ENCODE measurements at regions not wholly inside any gene's neighbourhood (a gene's known extent, or its start where the extent isn't known, plus 50 kb on each side); places are given as distances from the start of the nearest gene placed in this dataset.

- no peak overlapping the region for H3K9ac ChIP-seq (ENCODE audit: insufficient read depth, low read depth, low read length)
- TF ChIP-seq ZNF251 (CRISPR knock-in tag; IDR thresholded peaks at IDR 0.05) (no peak), MYC (CRISPR knock-in tag; IDR thresholded peaks at IDR 0.05; ENCODE audit: borderline replicate concordance) (no peak), ZNF280B (CRISPR knock-in tag; IDR thresholded peaks at IDR 0.05; ENCODE audit: borderline replicate concordance) (no peak), HNF4A (CRISPR knock-in tag; IDR thresholded peaks at IDR 0.05) (no peak), TARDBP (CRISPR knock-in tag; IDR thresholded peaks at IDR 0.05) (no peak)
- no peak overlapping the region for H2AFZ ChIP-seq (ENCODE audit: low read length)
- intact Hi-C loops (cut with micrococcal nuclease; ENCODE audit: unreplicated experiment) (no loop called here), in situ Hi-C loops (cut with HindIII; ENCODE audit: extremely low pct_ligation_motif_present, low pct_unique_long_range_greater_than_20kb) (no loop called here)
- no peaks in the 10 kb centered on the region for H4K20me1 ChIP-seq (ENCODE audit: insufficient read depth, low read length)
- BruUV-seq (replicated peaks) = no TSS peak
- no peaks in the 10 kb centered on the region for H3K4me1 ChIP-seq (ENCODE audit: insufficient read depth, low read length)
- ChIA-PET POLR2A (no interaction called here), CTCF (ENCODE audit: low intra/inter-chr PET ratio, low total read pairs) (no interaction called here)
- peaks cover 14% of the 10 kb centered on the region; the same call in 1 of the 2 replicates for H3K9me3 ChIP-seq (ENCODE audit: low read length)
- H3K4me3 ChIP-seq (replicated peaks in 1 of 3; ENCODE audit: insufficient read depth in 1 of 3, low read depth in 2 of 3, low read length in 3 of 3) = no peak overlapping the region
- H3K27ac ChIP-seq (ENCODE audit: extremely low read length, insufficient read depth, low read length) = no peak overlapping the region
- DNase-seq (ENCODE audit: low spot score) (no peak), ATAC-seq (no peak), FAIRE-seq (no peak)
- WGBS (ENCODE audit: low lambda C conversion rate) = 47% methylated on average over 3 of the region's 3 CpGs
- H3K27me3 ChIP-seq (ENCODE audit: control insufficient read depth in 1 of 2, insufficient read depth in 2 of 2, low read length in 2 of 2) = no peaks in the 10 kb centered on the region; a peak in 1 of 5 replicates
- H3K4me2 ChIP-seq (ENCODE audit: low read depth, low read length) = no peak overlapping the region
- H3K79me2 ChIP-seq (ENCODE audit: insufficient read depth, low read length) = no peaks in the 10 kb centered on the region
- H3K36me3 ChIP-seq (replicated peaks in 1 of 2; ENCODE audit: control insufficient read depth in 1 of 2, insufficient read depth in 2 of 2, low read length in 2 of 2) = no peaks in the 10 kb centered on the region
Measured at GRCh38 chr11:121801394-121801748, 314.6 kb downstream of the BLID start.

GRCh38 chr11:121800731-121801393 is 315.2 kb downstream of the BLID start:
- no TSS peak for BruUV-seq (replicated peaks)
- in situ Hi-C loops (cut with HindIII; ENCODE audit: extremely low pct_ligation_motif_present, low pct_unique_long_range_greater_than_20kb) (no loop called here), intact Hi-C loops (cut with micrococcal nuclease; ENCODE audit: unreplicated experiment) (no loop called here)

More at GRCh38 chr11:121800731-121801393, 315.2 kb downstream of the BLID start:
- Histone ChIP-seq H3K27ac (ENCODE audit: extremely low read length, insufficient read depth, low read length) (no peak overlapping the region), H3K79me2 (ENCODE audit: insufficient read depth, low read length) (no peaks in the 10 kb centered on the region), H3K4me1 (ENCODE audit: insufficient read depth, low read length) (no peaks in the 10 kb centered on the region), H4K20me1 (ENCODE audit: insufficient read depth, low read length) (no peaks in the 10 kb centered on the region), H3K4me2 (ENCODE audit: low read depth, low read length) (no peak overlapping the region), H3K9ac (ENCODE audit: insufficient read depth, low read depth, low read length) (no peak overlapping the region), H3K27me3 (ENCODE audit: control insufficient read depth in 1 of 2, insufficient read depth in 2 of 2, low read length in 2 of 2) (no peaks in the 10 kb centered on the region; a peak in 1 of 5 replicates), H3K4me3 (replicated peaks in 1 of 3; ENCODE audit: insufficient read depth in 1 of 3, low read depth in 2 of 3, low read length in 3 of 3) (no peak overlapping the region), H3K9me3 (ENCODE audit: low read length) (peaks cover 14% of the 10 kb centered on the region; the same call in 1 of the 2 replicates), H2AFZ (ENCODE audit: low read length) (no peak overlapping the region), H3K36me3 (replicated peaks in 1 of 2; ENCODE audit: control insufficient read depth in 1 of 2, insufficient read depth in 2 of 2, low read length in 2 of 2) (no peaks in the 10 kb centered on the region)
- ATAC-seq = no peak
- no peak for TF ChIP-seq KAT7 (CRISPR knock-in tag; IDR thresholded peaks at IDR 0.05; ENCODE audit: borderline replicate concordance)
- TF ChIP-seq ZSCAN20 (CRISPR knock-in tag; IDR thresholded peaks at IDR 0.05; ENCODE audit: borderline replicate concordance) = no peak
- TF ChIP-seq ZBTB7B (CRISPR knock-in tag; IDR thresholded peaks at IDR 0.05) = no peak
- TF ChIP-seq RXRB (CRISPR knock-in tag; IDR thresholded peaks at IDR 0.05; ENCODE audit: borderline replicate concordance) = no peak
- TF ChIP-seq ZFP41 (CRISPR knock-in tag; IDR thresholded peaks at IDR 0.05; ENCODE audit: borderline replicate concordance) = no peak
- no peak for TF ChIP-seq ZBTB2 (CRISPR knock-in tag; IDR thresholded peaks at IDR 0.05; ENCODE audit: low read depth)
- no peak for TF ChIP-seq ATF2 (CRISPR knock-in tag; IDR thresholded peaks at IDR 0.05)
- DNase-seq (ENCODE audit: low spot score) = no peak
- WGBS (ENCODE audit: low lambda C conversion rate) = 29% methylated on average over 9 of the region's 10 CpGs
- ChIA-PET CTCF (ENCODE audit: low intra/inter-chr PET ratio, low total read pairs) (no interaction called here), POLR2A (no interaction called here)
- FAIRE-seq = no peak

Measured in HepG2 (cell line).